CD8-positive, alpha-beta memory T cell (primary cell): ENCODE measurements at regions not wholly inside any gene's neighbourhood (a gene's known extent, or its start where the extent isn't known, plus 50 kb on each side); places are given as distances from the start of the nearest gene placed in this dataset.

Experiments used
- CTCF ChIA-PET: fragments of 350-600 bp; sonication (Branson Sonifier 250); formaldehyde crosslinking; loops from one replicate; lab custom pipeline; 2021; ENCODE audit warnings: antibody characterized with exemption; lab: Charles Lee
- POLR2A ChIA-PET: fragments of 350-600 bp; sonication (Branson Sonifier 250); formaldehyde crosslinking; loops from one replicate; lab custom pipeline; 2021; ENCODE audit warnings: antibody characterized with exemption; lab: Charles Lee
- DNase-seq, 5 donors: peaks; one replicate each; pipeline versions ENCODE4 v3.0.0 to v3.0.0-alpha.2; 2020 to 2022; ENCODE audit warnings: mixed read lengths in 1 of 5
- H3K27ac ChIP-seq: one replicate; pipeline ENCODE4 v1.7.0; 2013; ENCODE audit warnings: low read depth, mild to moderate bottlenecking, low read length, moderate library complexity
- H3K27me3 ChIP-seq: 2 replicates; pipeline ENCODE4 v1.7.0; 2013; ENCODE audit warnings: low read length, mild to moderate bottlenecking; ENCODE audit not compliant: insufficient read depth, poor library complexity, severe bottlenecking
- H3K36me3 ChIP-seq: 2 replicates; pipeline ENCODE4 v1.7.0; 2013; ENCODE audit warnings: mild to moderate bottlenecking, low read length, moderate library complexity; ENCODE audit not compliant: insufficient read depth
- H3K4me1 ChIP-seq: 2 replicates; pipeline ENCODE4 v1.7.0; 2013; ENCODE audit warnings: mild to moderate bottlenecking, low read length, moderate library complexity; ENCODE audit not compliant: insufficient read depth
- H3K4me3 ChIP-seq: 2 replicates; pipeline ENCODE4 v1.7.0; 2013; ENCODE audit warnings: mild to moderate bottlenecking, low read length
- H3K9me3 ChIP-seq: 2 replicates; pipeline ENCODE4 v1.7.0; 2013; ENCODE audit warnings: mild to moderate bottlenecking, low read length
- H3K27ac Mint-ChIP-seq, 8 donors: one replicate each; pipeline ENCODE4 v1.8.0; 2020 to 2021; ENCODE audit warnings: mixed read lengths in 8 of 8, mild to moderate bottlenecking in 6 of 8, inconsistent platforms in 3 of 8, moderate library complexity in 3 of 8
- H3K27me3 Mint-ChIP-seq, 2 donors: one replicate each; pipeline ENCODE4 v1.8.0; 2020 to 2021; ENCODE audit warnings: mixed read lengths in 2 of 2, mild to moderate bottlenecking in 1 of 2, moderate library complexity in 1 of 2
- H3K36me3 Mint-ChIP-seq, 3 donors: one replicate each; pipeline ENCODE4 v1.8.0; 2020 to 2021; ENCODE audit warnings: mixed read lengths in 3 of 3, inconsistent platforms in 1 of 3, mild to moderate bottlenecking in 1 of 3
- H3K4me1 Mint-ChIP-seq, 3 donors: one replicate each; pipeline ENCODE4 v1.8.0; 2020 to 2021; ENCODE audit warnings: mixed read lengths in 3 of 3, inconsistent platforms in 1 of 3, mild to moderate bottlenecking in 1 of 3
- H3K4me3 Mint-ChIP-seq, 7 donors: one replicate each; pipeline ENCODE4 v1.8.0; 2020 to 2021; ENCODE audit warnings: mixed read lengths in 7 of 7, mild to moderate bottlenecking in 6 of 7, moderate library complexity in 4 of 7, inconsistent platforms in 2 of 7
- H3K9me3 Mint-ChIP-seq, 5 donors: one replicate each; pipeline ENCODE4 v1.8.0; 2020 to 2022; ENCODE audit warnings: mixed read lengths in 5 of 5, mild to moderate bottlenecking in 3 of 5, moderate library complexity in 2 of 5, inconsistent platforms in 1 of 5

DNA sequence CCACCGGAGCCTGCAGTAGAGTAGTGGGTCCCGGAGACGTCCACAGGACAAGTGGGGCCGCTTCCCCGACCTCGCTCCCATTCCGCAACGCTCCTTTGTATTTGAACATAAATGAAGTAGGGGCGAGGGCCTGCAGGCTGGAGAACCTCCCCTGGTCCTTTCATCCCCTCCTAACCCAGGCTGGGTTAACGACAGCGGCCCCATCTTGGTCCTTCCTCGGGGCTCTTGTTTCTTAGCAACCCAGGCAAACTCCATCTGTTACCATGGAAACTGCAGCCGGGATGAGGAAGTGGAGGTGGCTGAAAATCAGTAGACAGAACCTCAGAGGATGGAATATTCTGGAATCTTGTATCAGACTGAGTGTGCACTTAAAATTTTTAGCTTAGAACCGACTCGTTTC is 132.6 kb upstream of the USP29 start:
- Mint-ChIP-seq H3K9me3 (peaks cover 22 to 62% (median 52%) of the 10 kb centered on the region in 5 donors), H3K4me3 (no peak overlapping the region), H3K4me1 (no peaks in the 10 kb centered on the region), H3K27ac (no peak overlapping the region), H3K27me3 (peaks cover 0 to 7% of the 10 kb centered on the region in 2 donors), H3K36me3 (no peaks in the 10 kb centered on the region)
- H3K4me3 ChIP-seq: no peak overlapping the region
- H3K4me1 ChIP-seq: no peaks in the 10 kb centered on the region
- peaks cover 5% of the 10 kb centered on the region for H3K9me3 ChIP-seq
- DNase-seq: no peak
- H3K27me3 ChIP-seq: no peaks in the 10 kb centered on the region
- ChIA-PET POLR2A (no interaction called here), CTCF (no interaction called here)
- no peak overlapping the region for H3K27ac ChIP-seq
- H3K36me3 ChIP-seq: no peaks in the 10 kb centered on the region

DNA sequence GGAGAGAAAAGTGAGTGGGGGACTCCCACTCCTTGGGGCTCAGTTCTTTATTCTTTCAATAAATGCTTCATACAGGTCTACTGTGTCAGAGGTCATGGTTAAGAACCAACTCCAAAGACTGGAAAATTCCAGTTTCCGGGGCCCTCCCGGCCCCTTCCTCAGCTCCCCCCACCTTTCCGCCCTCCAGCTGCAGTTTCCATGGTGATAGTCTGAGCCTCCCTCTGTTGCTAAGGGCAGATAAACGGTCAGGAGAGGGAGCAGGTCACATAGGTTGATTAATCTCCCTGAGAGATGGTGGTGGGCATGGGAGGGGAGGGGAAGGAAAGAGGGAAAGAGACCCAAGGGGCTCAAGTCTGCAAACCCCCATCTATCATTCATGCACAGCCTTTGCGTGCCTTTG is 131.5 kb upstream of the USP29 start:
- Mint-ChIP-seq H3K9me3 (peaks cover 22 to 67% (median 59%) of the 10 kb centered on the region in 5 donors), H3K27ac (no peak overlapping the region), H3K4me3 (no peak overlapping the region), H3K36me3 (no peaks in the 10 kb centered on the region), H3K4me1 (no peaks in the 10 kb centered on the region), H3K27me3 (peaks cover 0 to 6% of the 10 kb centered on the region in 2 donors)
- Histone ChIP-seq H3K27ac (no peak overlapping the region), H3K36me3 (no peaks in the 10 kb centered on the region), H3K27me3 (no peaks in the 10 kb centered on the region), H3K4me1 (no peaks in the 10 kb centered on the region), H3K4me3 (no peak overlapping the region), H3K9me3 (peaks cover 7% of the 10 kb centered on the region)
- no peak for DNase-seq
- ChIA-PET POLR2A (no interaction called here), CTCF (no interaction called here)

DNA sequence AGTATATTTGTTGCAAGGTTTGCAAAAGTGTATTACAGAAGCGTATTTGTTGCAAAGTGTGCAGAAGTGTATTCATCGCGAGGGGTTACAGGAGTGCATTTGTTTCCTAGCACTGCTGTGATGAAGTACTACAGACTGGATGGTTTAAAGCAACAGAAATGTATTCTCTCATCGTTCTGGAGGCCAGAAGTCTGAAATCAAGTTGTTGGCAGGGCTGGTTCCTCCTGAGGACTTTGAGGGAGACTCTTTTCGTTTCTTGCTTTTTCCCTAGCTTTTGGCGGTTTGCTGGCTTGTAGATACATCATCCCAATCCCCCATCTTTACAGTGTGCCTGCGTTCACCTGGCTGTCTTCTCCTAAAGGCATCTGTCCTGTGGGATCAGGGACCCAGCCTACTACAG is 127.9 kb upstream of the USP29 start:
- POLR2A ChIA-PET: no interaction called here
- no peak for DNase-seq
- Mint-ChIP-seq H3K4me3 (no peak overlapping the region), H3K9me3 (peaks cover 27 to 61% (median 47%) of the 10 kb centered on the region in 5 donors), H3K27ac (no peak overlapping the region), H3K36me3 (peaks cover 0 to 5% (median 0%) of the 10 kb centered on the region in 3 donors), H3K4me1 (no peaks in the 10 kb centered on the region), H3K27me3 (peaks cover 0 to 6% of the 10 kb centered on the region in 2 donors)
- CTCF ChIA-PET: no interaction called here
- Histone ChIP-seq H3K27me3 (no peaks in the 10 kb centered on the region), H3K27ac (no peak overlapping the region), H3K36me3 (no peaks in the 10 kb centered on the region), H3K9me3 (peaks cover 7% of the 10 kb centered on the region), H3K4me3 (no peak overlapping the region), H3K4me1 (no peaks in the 10 kb centered on the region)

DNA sequence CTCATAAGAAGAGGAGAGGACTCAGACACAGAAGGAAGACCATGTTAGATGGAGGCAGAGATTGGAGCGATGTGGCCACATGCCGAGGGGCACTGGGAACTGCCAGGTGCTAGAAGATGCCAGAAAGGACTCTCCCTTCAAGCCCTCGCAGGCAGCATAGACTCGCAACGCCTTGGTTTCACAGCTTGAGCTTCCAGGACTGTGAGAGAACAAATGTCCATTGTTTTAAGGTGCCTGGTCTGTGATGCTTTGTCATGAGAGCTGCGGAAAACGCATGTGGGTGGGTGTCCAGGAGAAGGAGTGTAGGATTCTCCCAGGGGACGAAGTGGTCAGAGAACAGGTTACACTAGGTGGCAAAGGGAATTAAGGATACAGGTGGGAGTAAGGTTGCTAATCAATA is 125.9 kb upstream of the USP29 start:
- no peak overlapping the region for H3K27ac Mint-ChIP-seq
- Histone ChIP-seq H3K36me3 (no peaks in the 10 kb centered on the region), H3K27me3 (no peaks in the 10 kb centered on the region), H3K4me3 (no peak overlapping the region), H3K4me1 (no peaks in the 10 kb centered on the region), H3K9me3 (peaks cover 7% of the 10 kb centered on the region), H3K27ac (no peak overlapping the region)
- H3K9me3 Mint-ChIP-seq: peaks cover 29 to 57% (median 46%) of the 10 kb centered on the region in 5 donors
- ChIA-PET POLR2A (no interaction called here), CTCF (no interaction called here)
- no peak overlapping the region for H3K4me3 Mint-ChIP-seq
- H3K36me3 Mint-ChIP-seq: peaks cover 0 to 5% (median 0%) of the 10 kb centered on the region in 3 donors
- peaks cover 0 to 4% of the 10 kb centered on the region in 2 donors for H3K27me3 Mint-ChIP-seq
- no peaks in the 10 kb centered on the region for H3K4me1 Mint-ChIP-seq
- no peak for DNase-seq

DNA sequence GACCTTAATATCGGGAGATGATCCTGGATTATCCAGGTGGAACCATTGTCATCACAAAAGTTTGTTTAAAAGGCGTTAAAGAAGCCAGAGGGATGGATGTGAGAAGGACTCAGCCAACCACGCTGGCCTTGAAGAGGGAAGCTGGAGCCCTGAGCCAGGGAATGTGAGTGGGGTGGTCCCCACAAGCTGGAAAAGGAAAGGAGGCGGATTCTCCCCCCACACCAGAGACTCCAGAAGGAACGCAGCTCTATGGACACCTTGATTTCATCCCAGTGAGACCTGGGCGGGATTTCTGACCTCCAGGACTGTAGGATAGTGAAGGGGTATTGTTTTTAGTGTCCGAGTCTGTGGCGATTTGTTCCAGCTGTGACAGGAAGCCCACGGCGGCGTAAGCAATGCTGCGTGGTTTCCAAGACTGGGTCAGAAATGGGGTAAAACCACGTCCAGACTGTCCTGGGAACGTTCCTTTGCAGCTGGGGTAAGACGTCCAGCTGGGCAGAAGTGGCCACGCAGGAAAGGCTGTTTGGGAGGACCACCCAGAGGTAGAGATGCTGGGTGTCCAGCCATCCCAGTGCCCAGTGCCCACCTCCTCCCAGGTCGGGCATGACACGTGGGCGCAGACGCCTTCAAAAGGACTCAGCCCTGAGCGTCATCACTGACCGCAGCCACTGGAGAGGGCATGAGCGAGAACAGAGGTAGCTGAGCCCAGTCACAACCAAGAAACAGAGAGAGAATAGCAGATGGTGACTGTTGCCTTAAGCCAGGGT is 125.4 kb upstream of the USP29 start:
- Mint-ChIP-seq H3K27me3 (peaks cover 0 to 4% of the 10 kb centered on the region in 2 donors), H3K4me1 (no peaks in the 10 kb centered on the region), H3K9me3 (peaks cover 27 to 55% (median 47%) of the 10 kb centered on the region in 5 donors), H3K27ac (no peak overlapping the region), H3K36me3 (peaks cover 0 to 5% (median 0%) of the 10 kb centered on the region in 3 donors), H3K4me3 (no peak overlapping the region)
- ChIA-PET CTCF (no interaction called here), POLR2A (no interaction called here)
- Histone ChIP-seq H3K4me3 (no peak overlapping the region), H3K36me3 (no peaks in the 10 kb centered on the region), H3K9me3 (peaks cover 7% of the 10 kb centered on the region), H3K27ac (no peak overlapping the region), H3K27me3 (no peaks in the 10 kb centered on the region), H3K4me1 (no peaks in the 10 kb centered on the region)
- DNase-seq: no peak

DNA sequence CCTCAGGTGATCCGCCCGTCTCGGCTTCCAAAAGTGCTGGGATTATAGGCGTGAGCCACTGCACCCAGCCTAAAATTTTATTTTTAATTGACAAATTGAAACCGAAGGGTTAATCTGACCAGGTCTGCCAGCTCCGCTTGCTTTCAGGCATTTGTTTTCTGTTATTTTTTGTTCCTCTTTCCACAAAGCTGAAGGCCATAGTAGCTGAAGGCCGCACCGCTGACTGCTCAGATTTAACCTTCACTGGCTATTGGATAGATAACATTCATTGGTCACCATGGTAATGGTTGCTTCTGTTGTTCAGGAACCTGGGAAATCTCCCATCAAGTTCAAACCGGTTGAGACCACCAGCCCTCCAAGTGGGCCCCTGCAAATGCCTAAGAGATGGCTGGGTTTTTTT is 124.5 kb upstream of the USP29 start:
- H3K9me3 Mint-ChIP-seq: peaks cover 18 to 50% (median 40%) of the 10 kb centered on the region in 5 donors
- H3K4me3 Mint-ChIP-seq: no peak overlapping the region
- CTCF ChIA-PET: no interaction called here

DNA sequence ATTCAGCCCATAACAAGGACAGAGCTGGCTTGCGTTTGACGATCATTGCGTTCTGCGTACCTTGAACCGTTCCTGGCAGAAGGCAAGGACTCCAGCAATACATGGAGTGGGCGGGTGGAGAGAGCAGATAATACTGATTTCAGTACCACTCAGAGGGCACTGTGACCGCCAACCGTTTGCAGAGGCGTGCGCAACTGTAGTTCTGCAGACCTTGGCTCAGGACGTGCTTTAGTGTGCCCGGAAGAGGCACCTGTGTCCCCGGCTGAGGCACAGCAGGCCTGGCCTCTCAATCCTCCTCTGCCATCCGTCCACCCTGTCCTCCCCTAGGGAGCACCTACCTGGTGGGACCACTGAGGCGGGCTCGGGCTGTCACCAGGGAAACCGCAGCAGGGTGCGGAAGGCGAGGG is 117.6 kb upstream of the USP29 start:
- Mint-ChIP-seq H3K4me3 (no peak overlapping the region), H3K27ac (no peak overlapping the region), H3K9me3 (peaks cover 20 to 38% (median 29%) of the 10 kb centered on the region in 5 donors), H3K36me3 (peaks cover 0 to 3% (median 1%) of the 10 kb centered on the region in 3 donors), H3K27me3 (peaks cover 0 to 1% of the 10 kb centered on the region in 2 donors), H3K4me1 (no peaks in the 10 kb centered on the region)
- DNase-seq: no peak
- no peak overlapping the region for H3K27ac ChIP-seq
- H3K27me3 ChIP-seq: no peaks in the 10 kb centered on the region
- no peaks in the 10 kb centered on the region for H3K36me3 ChIP-seq
- peaks cover 3% of the 10 kb centered on the region for H3K9me3 ChIP-seq
- H3K4me1 ChIP-seq: no peaks in the 10 kb centered on the region
- H3K4me3 ChIP-seq: no peak overlapping the region
- ChIA-PET CTCF (no interaction called here), POLR2A (no interaction called here)

More for the DNA sequence above, 124.5 kb upstream of the USP29 start:
- no peaks in the 10 kb centered on the region for H3K36me3 ChIP-seq
- H3K9me3 ChIP-seq: peaks cover 7% of the 10 kb centered on the region
- H3K4me1 ChIP-seq: no peaks in the 10 kb centered on the region
- H3K4me1 Mint-ChIP-seq: no peaks in the 10 kb centered on the region
- peaks cover 0 to 4% of the 10 kb centered on the region in 2 donors for H3K27me3 Mint-ChIP-seq
- H3K36me3 Mint-ChIP-seq: peaks cover 0 to 5% (median 0%) of the 10 kb centered on the region in 3 donors
- no peak overlapping the region for H3K27ac ChIP-seq
- no peak overlapping the region for H3K4me3 ChIP-seq
- no peak for DNase-seq
- H3K27ac Mint-ChIP-seq: peak overlapping the region in 1 of 8 donors; percentile 32
- H3K27me3 ChIP-seq: no peaks in the 10 kb centered on the region
- POLR2A ChIA-PET: no interaction called here

DNA sequence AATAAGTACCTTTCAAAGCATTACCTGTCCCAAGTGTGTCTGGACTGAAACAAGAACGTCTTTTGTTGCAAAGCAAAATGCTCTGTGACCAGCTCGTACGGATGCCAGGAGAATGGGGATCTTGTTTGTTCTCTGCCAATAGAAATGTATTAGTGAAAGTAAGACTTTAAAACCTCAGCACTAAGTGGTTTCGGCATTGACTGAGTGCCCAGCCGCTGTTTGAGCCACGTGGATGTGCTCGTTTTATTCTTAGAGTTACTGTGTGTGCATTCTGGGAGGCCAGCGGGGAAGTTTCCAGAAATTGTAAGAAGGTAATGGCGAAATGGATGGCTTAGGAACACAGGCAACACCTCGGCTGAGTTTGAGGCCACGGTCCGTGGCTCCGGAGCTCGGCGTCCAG is 117.1 kb upstream of the USP29 start:
- Histone ChIP-seq H3K9me3 (peaks cover 3% of the 10 kb centered on the region), H3K4me3 (no peak overlapping the region), H3K27ac (no peak overlapping the region), H3K4me1 (no peaks in the 10 kb centered on the region), H3K27me3 (no peaks in the 10 kb centered on the region), H3K36me3 (no peaks in the 10 kb centered on the region)
- DNase-seq: no peak
- peaks cover 0 to 1% of the 10 kb centered on the region in 2 donors for H3K27me3 Mint-ChIP-seq
- H3K4me3 Mint-ChIP-seq: no peak overlapping the region
- H3K9me3 Mint-ChIP-seq: peaks cover 21 to 42% (median 34%) of the 10 kb centered on the region in 5 donors
- H3K36me3 Mint-ChIP-seq: peaks cover 0 to 3% (median 1%) of the 10 kb centered on the region in 3 donors
- ChIA-PET POLR2A (no interaction called here), CTCF (no interaction called here)
- H3K4me1 Mint-ChIP-seq: no peaks in the 10 kb centered on the region
- H3K27ac Mint-ChIP-seq: no peak overlapping the region
